ENCODE measurements at regions not wholly inside any gene's neighbourhood (a gene's known extent, or its start where the extent isn't known, plus 50 kb on each side); places are given as distances from the start of the nearest gene placed in this dataset.
A peak's percentile ranks its signal among the peaks of the same experiment; 100 is the strongest.

DNA sequence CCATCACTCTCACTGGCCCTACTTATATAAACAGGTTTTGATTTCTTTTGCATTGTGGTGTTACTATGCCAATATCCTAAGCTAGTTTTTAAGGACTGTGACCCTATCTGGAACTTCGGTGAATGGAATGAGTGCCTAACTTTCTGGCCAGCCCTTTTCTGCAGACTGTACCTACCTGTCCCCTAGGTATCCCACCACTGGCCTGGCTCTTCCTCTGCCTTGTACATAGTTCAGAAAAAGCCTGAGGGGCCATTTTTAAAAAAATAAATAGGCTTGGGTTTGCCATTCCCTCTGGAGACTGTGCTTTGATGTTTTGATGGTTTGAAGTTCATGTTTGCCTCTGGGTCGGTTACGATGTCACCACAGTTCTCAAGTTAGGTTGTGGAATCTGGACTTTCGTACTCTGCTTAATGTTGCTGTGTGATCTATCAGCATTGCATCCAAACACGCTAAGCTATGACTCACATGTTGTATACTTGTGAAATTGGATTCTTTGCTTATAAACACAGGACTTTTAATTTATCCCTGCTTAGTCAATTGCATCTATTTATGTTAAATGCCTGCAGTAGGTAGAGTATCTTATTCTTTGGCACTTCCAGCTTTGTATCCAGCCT lies 182.0 kb downstream of the ANKRD50 start:
- peak; percentile 7 for DNase-seq (ENCODE audit: low read depth)
- TF ChIP-seq, protein P1, sequence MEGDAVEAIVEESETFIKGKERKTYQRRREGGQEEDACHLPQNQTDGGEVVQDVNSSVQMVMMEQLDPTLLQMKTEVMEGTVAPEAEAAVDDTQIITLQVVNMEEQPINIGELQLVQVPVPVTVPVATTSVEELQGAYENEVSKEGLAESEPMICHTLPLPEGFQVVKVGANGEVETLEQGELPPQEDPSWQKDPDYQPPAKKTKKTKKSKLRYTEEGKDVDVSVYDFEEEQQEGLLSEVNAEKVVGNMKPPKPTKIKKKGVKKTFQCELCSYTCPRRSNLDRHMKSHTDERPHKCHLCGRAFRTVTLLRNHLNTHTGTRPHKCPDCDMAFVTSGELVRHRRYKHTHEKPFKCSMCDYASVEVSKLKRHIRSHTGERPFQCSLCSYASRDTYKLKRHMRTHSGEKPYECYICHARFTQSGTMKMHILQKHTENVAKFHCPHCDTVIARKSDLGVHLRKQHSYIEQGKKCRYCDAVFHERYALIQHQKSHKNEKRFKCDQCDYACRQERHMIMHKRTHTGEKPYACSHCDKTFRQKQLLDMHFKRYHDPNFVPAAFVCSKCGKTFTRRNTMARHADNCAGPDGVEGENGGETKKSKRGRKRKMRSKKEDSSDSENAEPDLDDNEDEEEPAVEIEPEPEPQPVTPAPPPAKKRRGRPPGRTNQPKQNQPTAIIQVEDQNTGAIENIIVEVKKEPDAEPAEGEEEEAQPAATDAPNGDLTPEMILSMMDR (conservative IDR thresholded peaks at IDR 0.05; ENCODE audit: low read depth, low read length), result no peak
- H3K4me3 ChIP-seq (ENCODE audit: low read depth, low read length), result no peak overlapping the region

DNA sequence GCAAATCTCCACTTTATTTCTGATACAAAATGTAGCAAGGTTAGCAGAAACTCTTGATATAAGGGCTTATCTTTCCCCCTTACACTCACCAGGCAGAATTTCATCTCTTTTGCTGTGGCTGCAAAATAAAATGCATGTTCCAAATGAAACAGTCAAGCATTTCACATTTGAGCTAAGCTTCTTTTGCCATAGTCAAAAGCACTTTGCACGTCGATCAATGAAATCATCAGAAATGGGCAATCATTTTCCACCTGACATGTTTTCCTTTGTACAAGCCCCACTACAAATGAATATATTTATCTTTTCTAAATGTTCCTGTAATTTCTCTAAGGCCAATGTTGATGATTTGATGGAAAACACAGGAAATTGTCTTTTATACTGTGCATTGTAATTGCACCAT lies 178.4 kb downstream of the ANKRD50 start:
- DNase-seq (ENCODE audit: low read depth), result no peak
- no peak overlapping the region for H3K4me3 ChIP-seq (ENCODE audit: low read depth, low read length)
- TF ChIP-seq, protein P1 (conservative IDR thresholded peaks at IDR 0.05; ENCODE audit: low read depth, low read length), result no peak

DNA sequence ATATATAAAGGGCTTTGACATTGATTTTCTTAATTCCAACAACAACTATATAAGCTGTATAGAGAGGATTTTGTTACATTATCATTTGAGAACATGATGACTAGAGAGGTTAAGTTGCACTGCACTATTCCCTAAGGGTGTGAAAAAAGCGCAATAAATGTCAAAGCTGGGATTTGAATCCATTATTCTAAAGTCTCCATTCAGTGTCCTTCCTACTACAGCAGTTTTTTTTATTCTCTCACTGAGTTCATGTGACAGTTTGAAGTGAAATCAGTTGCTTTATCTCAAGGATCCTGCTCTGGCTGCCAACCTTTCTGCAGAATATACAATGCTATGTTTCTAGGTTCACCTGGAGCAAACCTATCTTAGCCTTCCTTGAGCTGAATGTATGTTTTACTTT lies 177.5 kb downstream of the ANKRD50 start:
- TF ChIP-seq, protein P1 (conservative IDR thresholded peaks at IDR 0.05; ENCODE audit: low read depth, low read length), result no peak
- DNase-seq (ENCODE audit: low read depth), result no peak
- H3K4me3 ChIP-seq (ENCODE audit: low read depth, low read length), result no peak overlapping the region

DNA sequence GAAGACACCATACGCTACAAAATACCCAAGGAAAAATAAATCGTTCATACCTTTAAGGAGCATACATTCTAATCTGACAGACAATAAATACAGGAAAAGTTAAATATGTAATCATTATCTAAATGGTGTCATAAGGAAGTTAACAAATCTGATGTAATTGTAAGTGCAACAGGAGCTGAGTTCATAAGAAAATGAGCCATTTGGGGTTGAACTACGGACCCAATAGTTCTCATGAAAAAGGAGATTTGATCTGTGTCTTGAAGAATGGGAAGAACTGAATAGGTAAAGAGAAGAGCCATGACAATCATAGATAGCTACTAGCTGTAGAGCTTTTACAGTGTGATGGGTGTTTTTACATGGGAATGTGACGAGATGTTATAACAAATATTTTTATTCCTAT lies 175.6 kb downstream of the ANKRD50 start:
- TF ChIP-seq, protein P1 (conservative IDR thresholded peaks at IDR 0.05; ENCODE audit: low read depth, low read length), result no peak
- no peak overlapping the region for H3K4me3 ChIP-seq (ENCODE audit: low read depth, low read length)
- DNase-seq (ENCODE audit: low read depth), result no peak

DNA sequence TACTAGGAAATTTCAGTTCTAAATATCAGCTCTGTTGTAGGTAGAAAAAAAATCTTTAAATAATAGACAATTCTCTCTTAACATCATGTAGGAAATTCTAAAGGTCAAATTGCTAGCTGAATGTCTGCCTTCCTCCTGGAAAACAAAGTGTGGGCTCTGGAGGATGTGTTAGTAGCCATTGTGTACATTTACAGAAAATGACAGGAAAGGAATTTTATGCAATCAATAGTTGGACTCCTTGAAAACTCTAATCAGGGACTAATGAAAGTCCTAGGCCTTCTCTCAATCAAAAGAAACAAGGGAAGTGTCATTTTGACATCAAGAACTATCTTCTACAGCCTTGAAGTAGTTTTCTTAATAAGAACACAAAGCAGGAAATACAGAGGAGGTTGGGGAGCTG lies 174.6 kb downstream of the ANKRD50 start:
- TF ChIP-seq, protein P1 (conservative IDR thresholded peaks at IDR 0.05; ENCODE audit: low read depth, low read length), result no peak
- H3K4me3 ChIP-seq (ENCODE audit: low read depth, low read length), result no peak overlapping the region
- no peak for DNase-seq (ENCODE audit: low read depth)

DNA sequence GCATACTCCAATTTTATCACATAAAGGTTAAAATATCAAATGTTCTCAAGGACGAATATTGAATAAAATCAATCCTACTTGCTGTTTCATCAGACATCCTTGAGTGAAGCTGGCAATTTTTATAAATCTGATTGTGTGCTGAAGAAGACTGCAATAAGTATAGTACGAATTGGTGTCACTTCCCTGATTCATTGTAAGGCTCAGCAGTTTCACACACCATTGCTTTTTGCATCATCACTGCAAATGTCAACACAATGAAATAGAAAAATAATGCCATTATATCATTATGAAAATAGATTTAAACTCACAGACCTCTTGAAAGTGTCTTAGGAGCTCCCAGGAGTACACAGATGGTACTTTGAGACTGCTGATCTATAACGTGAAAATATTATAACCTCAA lies 172.5 kb downstream of the ANKRD50 start:
- H3K4me3 ChIP-seq (ENCODE audit: low read depth, low read length), result no peak overlapping the region
- no peak for DNase-seq (ENCODE audit: low read depth)
- TF ChIP-seq, protein P1 (conservative IDR thresholded peaks at IDR 0.05; ENCODE audit: low read depth, low read length), result no peak

DNA sequence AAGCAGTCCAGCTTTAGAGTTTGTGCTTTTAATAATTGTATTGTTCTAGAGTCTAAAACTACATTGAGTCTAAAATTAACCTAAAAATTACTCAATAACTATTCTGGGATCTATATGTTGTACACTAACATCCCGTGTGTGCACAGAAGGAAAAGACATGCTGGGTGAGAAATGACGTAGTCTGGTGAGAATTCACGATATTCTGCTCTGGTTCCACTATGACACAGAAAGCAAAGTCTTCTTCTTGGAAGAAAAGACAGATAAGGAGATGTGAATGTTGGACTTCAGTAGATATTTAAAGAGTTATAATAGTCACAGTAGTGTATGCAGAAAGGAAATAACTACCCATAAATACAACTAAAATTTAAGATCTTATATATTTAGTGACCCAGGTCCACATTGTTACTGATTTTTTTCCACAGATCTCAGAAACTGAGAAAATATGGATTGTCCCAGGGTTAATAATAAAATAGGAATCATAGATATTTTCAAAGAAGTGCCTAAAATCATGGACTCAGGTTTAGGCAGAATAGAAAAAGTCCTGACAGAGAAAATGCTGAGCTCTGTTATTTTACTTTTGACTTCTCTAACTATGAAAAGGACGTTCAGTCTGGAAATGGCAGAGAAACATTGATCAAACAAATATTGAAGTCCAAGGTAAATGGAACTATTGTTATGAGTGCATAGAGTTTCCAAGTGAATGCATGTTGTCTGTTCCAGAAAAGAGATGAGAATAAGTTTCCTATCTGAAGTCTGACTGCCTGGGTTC lies 170.7 kb downstream of the ANKRD50 start:
- H3K4me3 ChIP-seq (ENCODE audit: low read depth, low read length), result no peak overlapping the region
- TF ChIP-seq, protein P1 (conservative IDR thresholded peaks at IDR 0.05; ENCODE audit: low read depth, low read length), result no peak
- DNase-seq (ENCODE audit: low read depth), result no peak

All from epithelial cell of proximal tubule (primary cell).